ENCODE measurements at regions not wholly inside any gene's neighbourhood (a gene's known extent, or its start where the extent isn't known, plus 50 kb on each side); places are given as distances from the start of the nearest gene placed in this dataset.
A peak's percentile ranks its signal among the peaks of the same experiment; 100 is the strongest.

DNA sequence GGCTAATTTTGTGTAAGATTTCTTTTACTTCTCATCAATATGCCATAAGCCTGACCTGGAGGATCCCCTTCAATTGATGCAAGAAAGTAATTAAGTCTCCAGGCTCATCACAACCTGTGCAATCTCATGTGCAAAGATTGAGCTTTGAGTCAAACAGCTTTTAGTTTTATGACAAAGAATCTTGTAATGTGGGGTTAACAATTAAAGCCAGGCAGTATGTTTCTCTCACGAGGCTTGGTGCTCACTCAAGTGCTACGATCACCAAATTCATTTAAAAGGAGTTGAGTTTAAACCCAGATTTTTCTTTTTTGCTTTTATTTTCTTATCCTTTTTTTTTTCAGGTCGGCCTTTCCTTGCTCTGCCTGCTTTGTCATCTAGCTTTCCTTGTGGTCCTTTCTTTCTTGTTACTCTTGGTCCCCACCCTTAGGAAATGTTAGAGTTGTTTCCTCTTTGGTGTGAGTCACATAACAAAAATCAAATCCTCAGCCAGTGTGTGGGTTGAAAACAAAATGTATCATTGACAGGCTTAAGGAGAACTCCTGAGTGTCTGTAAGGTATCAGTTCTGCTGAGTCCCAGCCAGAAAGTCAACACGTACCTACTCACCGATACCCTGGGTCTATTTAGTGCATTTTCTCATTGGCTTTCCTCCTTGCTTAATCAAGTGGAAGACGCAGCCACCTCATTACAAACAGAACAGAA is 1037.2 kb downstream of the ADGRL2 start:
- 76% methylated on average over 5 of the region's 6 CpGs for WGBS (ENCODE audit: insufficient coverage)
- Histone ChIP-seq H3K27ac (ENCODE audit: low read length) (no peak overlapping the region), H3K36me3 (ENCODE audit: control insufficient read depth in 2 of 2, extremely low read depth in 1 of 2, insufficient read depth in 1 of 2, low read length in 1 of 2) (no peaks in the 10 kb centered on the region), H3K27me3 (replicated peaks in 1 of 2; ENCODE audit: control insufficient read depth in 2 of 2, extremely low read depth in 1 of 2, insufficient read depth in 2 of 2, low read length in 1 of 2) (no peaks in the 10 kb centered on the region), H3K4me3 (ENCODE audit: control insufficient read depth in 1 of 2, extremely low read depth in 1 of 2, low read length in 1 of 2) (no peak overlapping the region), H3K4me1 (ENCODE audit: control insufficient read depth in 1 of 2, extremely low read depth in 1 of 2, insufficient read depth in 2 of 2, low read length in 2 of 2) (peaks cover 0 to 3% of the 10 kb centered on the region in 2 experiments), H3K9me3 (no peaks in the 10 kb centered on the region)
- no peak overlapping the region for H3K27ac Mint-ChIP-seq
- POLR2A ChIA-PET, result no interaction called here
- no peaks in the 10 kb centered on the region for H3K27me3 Mint-ChIP-seq
- no peaks in the 10 kb centered on the region for H3K36me3 Mint-ChIP-seq
- no peaks in the 10 kb centered on the region for H3K4me1 Mint-ChIP-seq
- H3K4me3 Mint-ChIP-seq, result no peak overlapping the region
- DNase-seq (no peak), ATAC-seq (replicated peaks in 1 of 4) (no peak)
- CTCF ChIA-PET, result no interaction called here
- H3K9me3 Mint-ChIP-seq, result no peaks in the 10 kb centered on the region

DNA sequence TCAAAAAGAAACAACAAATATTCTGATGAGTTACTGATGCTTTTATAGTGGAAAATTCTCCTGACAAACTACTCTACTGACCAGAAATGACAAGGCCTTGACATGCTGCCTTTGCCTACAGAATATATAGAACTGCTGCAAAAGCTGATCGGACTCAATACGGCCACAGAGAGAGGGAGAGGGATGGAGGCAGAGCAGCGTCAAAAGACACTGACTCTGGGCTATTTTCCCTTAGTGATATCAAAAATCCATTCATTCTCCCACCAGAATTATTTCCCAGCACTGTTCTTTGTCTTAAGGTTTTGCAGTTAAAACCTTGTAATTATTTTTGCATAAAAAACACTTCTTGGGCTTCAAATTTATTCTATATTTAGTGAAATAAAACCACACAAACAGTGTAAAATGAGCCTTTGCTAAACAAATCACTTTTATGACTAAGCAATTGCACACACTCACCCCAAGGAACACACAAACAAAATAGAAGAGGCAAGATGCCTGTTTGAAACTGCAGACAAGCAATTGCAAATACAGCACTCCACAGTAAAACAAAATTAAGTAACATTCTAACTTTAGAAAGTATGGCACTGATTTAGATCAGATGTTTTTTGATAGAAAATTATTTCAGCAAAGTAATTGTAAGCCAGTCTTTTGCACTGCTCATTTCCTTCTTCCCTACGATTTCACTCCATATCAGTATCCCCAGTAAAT is 1036.4 kb downstream of the ADGRL2 start:
- ATAC-seq (replicated peaks in 1 of 4) (no peak), DNase-seq (no peak)
- POLR2A ChIA-PET, result no interaction called here
- H3K27ac Mint-ChIP-seq, result no peak overlapping the region
- CTCF ChIA-PET, result no interaction called here
- H3K27me3 Mint-ChIP-seq, result no peaks in the 10 kb centered on the region
- H3K36me3 Mint-ChIP-seq, result no peaks in the 10 kb centered on the region
- no peak overlapping the region for H3K4me3 Mint-ChIP-seq
- H3K9me3 ChIP-seq, result no peaks in the 10 kb centered on the region
- no peaks in the 10 kb centered on the region for H3K4me1 Mint-ChIP-seq
- H3K9me3 Mint-ChIP-seq, result no peaks in the 10 kb centered on the region
- H3K27me3 ChIP-seq (replicated peaks in 1 of 2; ENCODE audit: control insufficient read depth in 2 of 2, extremely low read depth in 1 of 2, insufficient read depth in 2 of 2, low read length in 1 of 2), result no peaks in the 10 kb centered on the region
- H3K27ac ChIP-seq (ENCODE audit: low read length), result no peak overlapping the region
- WGBS (ENCODE audit: insufficient coverage), result no CpG with 5 or more reads among the region's 4 CpGs
- H3K4me1 ChIP-seq (ENCODE audit: control insufficient read depth in 1 of 2, extremely low read depth in 1 of 2, insufficient read depth in 2 of 2, low read length in 2 of 2), result peaks cover 0 to 3% of the 10 kb centered on the region in 2 experiments
- no peaks in the 10 kb centered on the region for H3K36me3 ChIP-seq (ENCODE audit: control insufficient read depth in 2 of 2, extremely low read depth in 1 of 2, insufficient read depth in 1 of 2, low read length in 1 of 2)
- H3K4me3 ChIP-seq (ENCODE audit: control insufficient read depth in 1 of 2, extremely low read depth in 1 of 2, low read length in 1 of 2), result no peak overlapping the region

GRCh38 chr1:82836213-82836972 is 1035.7 kb downstream of the ADGRL2 start:
- ATAC-seq (replicated peaks in 1 of 4) (no peak), DNase-seq (no peak)
- peaks cover 0 to 4% (median 0%) of the 10 kb centered on the region in 3 donors for H3K4me1 Mint-ChIP-seq
- H3K36me3 ChIP-seq (ENCODE audit: control insufficient read depth in 2 of 2, extremely low read depth in 1 of 2, insufficient read depth in 1 of 2, low read length in 1 of 2), result no peaks in the 10 kb centered on the region
- no peak overlapping the region for H3K27ac Mint-ChIP-seq
- POLR2A ChIA-PET, result no interaction called here
- H3K36me3 Mint-ChIP-seq, result no peaks in the 10 kb centered on the region
- peaks cover 0 to 7% of the 10 kb centered on the region in 2 experiments for H3K4me1 ChIP-seq (ENCODE audit: control insufficient read depth in 1 of 2, extremely low read depth in 1 of 2, insufficient read depth in 2 of 2, low read length in 2 of 2)
- H3K27ac ChIP-seq (ENCODE audit: low read length), result no peak overlapping the region
- no peaks in the 10 kb centered on the region for H3K9me3 Mint-ChIP-seq
- H3K4me3 Mint-ChIP-seq, result no peak overlapping the region
- no peak overlapping the region for H3K4me3 ChIP-seq (ENCODE audit: control insufficient read depth in 1 of 2, extremely low read depth in 1 of 2, low read length in 1 of 2)
- CTCF ChIA-PET, result no interaction called here
- WGBS (ENCODE audit: insufficient coverage), result 90% methylated on average over 2 of the region's 7 CpGs
- H3K27me3 Mint-ChIP-seq, result no peaks in the 10 kb centered on the region
- H3K27me3 ChIP-seq (replicated peaks in 1 of 2; ENCODE audit: control insufficient read depth in 2 of 2, extremely low read depth in 1 of 2, insufficient read depth in 2 of 2, low read length in 1 of 2), result no peaks in the 10 kb centered on the region
- H3K9me3 ChIP-seq, result no peaks in the 10 kb centered on the region

DNA sequence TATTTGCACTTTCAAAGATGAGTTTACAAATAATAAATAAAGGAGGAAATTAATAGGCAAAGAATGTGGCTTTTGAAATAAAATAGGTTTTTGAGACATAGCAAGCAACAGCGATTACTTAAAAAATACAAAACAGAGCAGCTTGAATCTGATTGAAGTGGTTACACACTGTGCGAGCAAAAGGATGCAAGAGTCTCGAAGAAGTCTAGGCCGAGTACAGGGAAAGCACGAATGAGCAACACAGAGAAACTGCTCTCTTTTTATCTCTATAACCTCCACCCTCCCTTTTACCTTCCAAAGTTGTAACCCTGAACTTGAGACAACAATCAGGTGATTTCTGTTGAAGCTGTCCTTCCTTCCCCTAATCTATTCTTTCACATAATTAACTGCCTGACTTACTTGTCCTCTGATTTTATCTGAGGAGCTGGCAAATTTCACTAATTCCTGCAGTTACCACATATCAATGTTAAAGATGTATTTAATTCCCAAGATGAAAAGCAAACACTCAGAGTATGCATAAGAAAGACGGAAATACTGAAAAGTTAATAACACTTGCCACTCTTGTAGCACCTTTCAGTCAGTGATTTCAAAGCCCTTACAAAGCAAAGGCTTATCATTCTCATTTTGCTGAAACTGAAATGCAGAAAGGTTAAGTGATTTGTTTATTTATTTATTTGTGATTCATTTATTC is 1030.1 kb downstream of the ADGRL2 start:
- WGBS (ENCODE audit: insufficient coverage), result 10% methylated on average over 2 of the region's 6 CpGs
- ChIA-PET POLR2A (no interaction called here), CTCF (no interaction called here)
- Mint-ChIP-seq H3K27ac (peak overlapping the region; percentile 67 to 68), H3K9me3 (no peaks in the 10 kb centered on the region), H3K36me3 (no peaks in the 10 kb centered on the region), H3K27me3 (peaks cover 0 to 3% of the 10 kb centered on the region in 2 donors), H3K4me3 (peak overlapping the region in 1 of 3 donors; percentile 18), H3K4me1 (peaks cover 6 to 12% (median 8%) of the 10 kb centered on the region in 3 donors)
- Histone ChIP-seq H3K27ac (ENCODE audit: low read length) (no peak overlapping the region), H3K27me3 (replicated peaks in 1 of 2; ENCODE audit: control insufficient read depth in 2 of 2, extremely low read depth in 1 of 2, insufficient read depth in 2 of 2, low read length in 1 of 2) (no peaks in the 10 kb centered on the region), H3K36me3 (ENCODE audit: control insufficient read depth in 2 of 2, extremely low read depth in 1 of 2, insufficient read depth in 1 of 2, low read length in 1 of 2) (no peaks in the 10 kb centered on the region), H3K4me1 (ENCODE audit: control insufficient read depth in 1 of 2, extremely low read depth in 1 of 2, insufficient read depth in 2 of 2, low read length in 2 of 2) (peaks cover 0 to 6% of the 10 kb centered on the region in 2 experiments), H3K4me3 (ENCODE audit: control insufficient read depth in 1 of 2, extremely low read depth in 1 of 2, low read length in 1 of 2) (no peak overlapping the region), H3K9me3 (no peaks in the 10 kb centered on the region)
- peak in 1 of 35 experiments; percentile 7 for DNase-seq
- ATAC-seq (replicated peaks in 1 of 4), result peak in 3 of 4 experiments; percentile 54 to 99 (median 82)

GRCh38 chr1:82829527-82829926 is 1028.8 kb downstream of the ADGRL2 start:
- POLR2A ChIA-PET, result no interaction called here
- H3K27ac ChIP-seq (ENCODE audit: low read length), result no peak overlapping the region
- no peaks in the 10 kb centered on the region for H3K27me3 ChIP-seq (replicated peaks in 1 of 2; ENCODE audit: control insufficient read depth in 2 of 2, extremely low read depth in 1 of 2, insufficient read depth in 2 of 2, low read length in 1 of 2)
- H3K9me3 ChIP-seq, result no peaks in the 10 kb centered on the region
- Mint-ChIP-seq H3K36me3 (no peaks in the 10 kb centered on the region), H3K27ac (no peak overlapping the region), H3K4me3 (no peak overlapping the region), H3K9me3 (no peaks in the 10 kb centered on the region), H3K27me3 (peaks cover 0 to 3% of the 10 kb centered on the region in 2 donors), H3K4me1 (peaks cover 6 to 12% (median 8%) of the 10 kb centered on the region in 3 donors)
- no CpG with 5 or more reads among the region's 1 CpG for WGBS (ENCODE audit: insufficient coverage)
- peaks cover 0 to 6% of the 10 kb centered on the region in 2 experiments for H3K4me1 ChIP-seq (ENCODE audit: control insufficient read depth in 1 of 2, extremely low read depth in 1 of 2, insufficient read depth in 2 of 2, low read length in 2 of 2)
- H3K4me3 ChIP-seq (ENCODE audit: control insufficient read depth in 1 of 2, extremely low read depth in 1 of 2, low read length in 1 of 2), result no peak overlapping the region
- H3K36me3 ChIP-seq (ENCODE audit: control insufficient read depth in 2 of 2, extremely low read depth in 1 of 2, insufficient read depth in 1 of 2, low read length in 1 of 2), result no peaks in the 10 kb centered on the region
- no peak for ATAC-seq (replicated peaks in 1 of 4)
- CTCF ChIA-PET, result no interaction called here
- no peak for DNase-seq

DNA sequence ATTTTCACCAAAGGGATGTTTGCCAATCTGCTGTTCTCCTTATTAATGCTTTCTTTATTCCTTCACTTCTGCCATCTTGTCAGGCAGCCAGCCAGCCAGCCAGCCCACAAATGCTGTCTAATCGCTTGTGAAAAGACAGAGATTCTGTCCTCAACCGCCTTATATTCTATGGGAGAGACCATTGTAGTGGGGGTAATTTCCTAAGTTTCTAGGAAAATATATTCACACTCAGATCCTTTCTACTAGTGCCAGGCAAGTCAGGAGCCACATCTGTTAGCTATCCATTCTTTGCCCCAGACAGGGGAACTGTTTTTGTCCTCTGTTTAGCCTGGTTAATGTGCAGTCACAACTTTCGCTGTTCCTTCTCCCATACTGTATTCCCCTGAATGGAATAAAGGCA is 1023.1 kb downstream of the ADGRL2 start:
- H3K36me3 Mint-ChIP-seq, result no peaks in the 10 kb centered on the region
- CTCF ChIA-PET, result no interaction called here
- no peak overlapping the region for H3K4me3 ChIP-seq (ENCODE audit: control insufficient read depth in 1 of 2, extremely low read depth in 1 of 2, low read length in 1 of 2)
- H3K9me3 Mint-ChIP-seq, result no peaks in the 10 kb centered on the region
- no peaks in the 10 kb centered on the region for H3K36me3 ChIP-seq (ENCODE audit: control insufficient read depth in 2 of 2, extremely low read depth in 1 of 2, insufficient read depth in 1 of 2, low read length in 1 of 2)
- POLR2A ChIA-PET, result no interaction called here
- no peak overlapping the region for H3K27ac ChIP-seq (ENCODE audit: low read length)
- no peaks in the 10 kb centered on the region for H3K9me3 ChIP-seq
- H3K4me1 ChIP-seq (ENCODE audit: control insufficient read depth in 1 of 2, extremely low read depth in 1 of 2, insufficient read depth in 2 of 2, low read length in 2 of 2), result peaks cover 0 to 2% of the 10 kb centered on the region in 2 experiments
- peaks cover 0 to 3% of the 10 kb centered on the region in 2 donors for H3K27me3 Mint-ChIP-seq
- no peak overlapping the region for H3K27ac Mint-ChIP-seq
- ATAC-seq (replicated peaks in 1 of 4), result no peak
- H3K4me3 Mint-ChIP-seq, result no peak overlapping the region
- peaks cover 8 to 10% (median 9%) of the 10 kb centered on the region in 3 donors for H3K4me1 Mint-ChIP-seq
- DNase-seq, result no peak
- no CpG with 5 or more reads among the region's 3 CpGs for WGBS (ENCODE audit: insufficient coverage)
- no peaks in the 10 kb centered on the region for H3K27me3 ChIP-seq (replicated peaks in 1 of 2; ENCODE audit: control insufficient read depth in 2 of 2, extremely low read depth in 1 of 2, insufficient read depth in 2 of 2, low read length in 1 of 2)

Measured in T-cell (primary cell).